Smooth muscle cell (in vitro differentiated cells): ENCODE measurements at regions not wholly inside any gene's neighbourhood (a gene's known extent, or its start where the extent isn't known, plus 50 kb on each side); places are given as distances from the start of the nearest gene placed in this dataset.

Experiments
- DNase-seq: peaks from one replicate; lab custom pipeline; 2025; ENCODE audit not compliant: unreplicated experiment; lab: John Stamatoyannopoulos, UW
- H2AFZ ChIP-seq: fragments of 200-600 bp; sonication (generic); 2 replicates; pipeline ENCODE4 v1.6.0; 2016; ENCODE audit warnings: antibody characterized with exemption, low read depth, mild to moderate bottlenecking
- H3F3A ChIP-seq: fragments of 200-600 bp; sonication (generic); 2 replicates; pipeline ENCODE4 v1.6.0; 2017; ENCODE audit warnings: antibody characterized with exemption, low read depth
- H3K27ac ChIP-seq: fragments of 200-600 bp; sonication (generic); 2 replicates; pipeline ENCODE4 v1.5.1; 2016; ENCODE audit warnings: low read depth, mild to moderate bottlenecking
- H3K27me3 ChIP-seq: fragments of 200-600 bp; sonication (generic); 2 replicates; pipeline ENCODE4 v1.6.1; 2016; ENCODE audit warnings: low read depth, mild to moderate bottlenecking
- H3K36me3 ChIP-seq: fragments of 200-600 bp; sonication (generic); 2 replicates; pipeline ENCODE4 v1.5.1; 2016; ENCODE audit warnings: low read depth
- H3K4me1 ChIP-seq: fragments of 200-600 bp; sonication (generic); 2 replicates; pipeline ENCODE4 v1.5.1; 2016; ENCODE audit warnings: low read depth
- H3K4me2 ChIP-seq: fragments of 200-600 bp; sonication (generic); 2 replicates; pipeline ENCODE4 v1.6.0; 2016; ENCODE audit warnings: mild to moderate bottlenecking
- H3K4me3 ChIP-seq: fragments of 200-600 bp; sonication (generic); 2 replicates; pipeline ENCODE4 v1.5.1; 2016; ENCODE audit warnings: mild to moderate bottlenecking
- H3K79me2 ChIP-seq: fragments of 200-600 bp; sonication (generic); 2 replicates; pipeline ENCODE4 v1.6.0; 2016; ENCODE audit warnings: low read depth, mild to moderate bottlenecking
- H3K9ac ChIP-seq: fragments of 200-600 bp; sonication (generic); 2 replicates; pipeline ENCODE4 v1.6.0; 2016; ENCODE audit warnings: low read depth
- H3K9me3 ChIP-seq: fragments of 200-600 bp; sonication (generic); replicated peaks from 2 replicates; pipeline ENCODE4 v1.5.1; 2016; ENCODE audit warnings: low read depth
- H4K20me1 ChIP-seq: fragments of 200-600 bp; sonication (generic); 2 replicates; pipeline ENCODE4 v1.6.0; 2016; ENCODE audit warnings: low read depth
- WGBS: methylation state at CpG from one replicate; pipeline ENCODE4 v1.1.7; 2016; ENCODE audit warnings: low lambda C conversion rate; 5-methylcytosine and 5-hydroxymethylcytosine counted together
- TF ChIP-seq, protein P1 (sequence below): fragments of 200-600 bp; sonication (generic); IDR thresholded peaks from 2 replicates; pipeline ENCODE4 v1.5.1; 2017; ENCODE audit warnings: borderline replicate concordance, mild to moderate bottlenecking, antibody characterized with exemption; ENCODE audit not compliant: insufficient read depth, poor library complexity, severe bottlenecking

- Histone ChIP-seq H3K27ac (no peak overlapping the region), H3K36me3 (no peaks in the 10 kb centered on the region), H3K9ac (no peak overlapping the region), H3F3A (no peaks in the 10 kb centered on the region), H3K9me3 (no peaks in the 10 kb centered on the region), H3K4me1 (peaks cover 7% of the 10 kb centered on the region), H3K79me2 (no peaks in the 10 kb centered on the region), H3K4me2 (no peak overlapping the region), H3K4me3 (no peak overlapping the region), H3K27me3 (peaks cover 8% of the 10 kb centered on the region), H2AFZ (no peak overlapping the region), H4K20me1 (no peaks in the 10 kb centered on the region)
- DNase-seq, result no peak
- TF ChIP-seq, protein P1, sequence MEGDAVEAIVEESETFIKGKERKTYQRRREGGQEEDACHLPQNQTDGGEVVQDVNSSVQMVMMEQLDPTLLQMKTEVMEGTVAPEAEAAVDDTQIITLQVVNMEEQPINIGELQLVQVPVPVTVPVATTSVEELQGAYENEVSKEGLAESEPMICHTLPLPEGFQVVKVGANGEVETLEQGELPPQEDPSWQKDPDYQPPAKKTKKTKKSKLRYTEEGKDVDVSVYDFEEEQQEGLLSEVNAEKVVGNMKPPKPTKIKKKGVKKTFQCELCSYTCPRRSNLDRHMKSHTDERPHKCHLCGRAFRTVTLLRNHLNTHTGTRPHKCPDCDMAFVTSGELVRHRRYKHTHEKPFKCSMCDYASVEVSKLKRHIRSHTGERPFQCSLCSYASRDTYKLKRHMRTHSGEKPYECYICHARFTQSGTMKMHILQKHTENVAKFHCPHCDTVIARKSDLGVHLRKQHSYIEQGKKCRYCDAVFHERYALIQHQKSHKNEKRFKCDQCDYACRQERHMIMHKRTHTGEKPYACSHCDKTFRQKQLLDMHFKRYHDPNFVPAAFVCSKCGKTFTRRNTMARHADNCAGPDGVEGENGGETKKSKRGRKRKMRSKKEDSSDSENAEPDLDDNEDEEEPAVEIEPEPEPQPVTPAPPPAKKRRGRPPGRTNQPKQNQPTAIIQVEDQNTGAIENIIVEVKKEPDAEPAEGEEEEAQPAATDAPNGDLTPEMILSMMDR, result no peak
- 84% methylated on average over 10 of the region's 10 CpGs for WGBS
These were observed 134.1 kb downstream of the WSCD1 start for GRCh38 chr17:6204203-6204722.

DNA sequence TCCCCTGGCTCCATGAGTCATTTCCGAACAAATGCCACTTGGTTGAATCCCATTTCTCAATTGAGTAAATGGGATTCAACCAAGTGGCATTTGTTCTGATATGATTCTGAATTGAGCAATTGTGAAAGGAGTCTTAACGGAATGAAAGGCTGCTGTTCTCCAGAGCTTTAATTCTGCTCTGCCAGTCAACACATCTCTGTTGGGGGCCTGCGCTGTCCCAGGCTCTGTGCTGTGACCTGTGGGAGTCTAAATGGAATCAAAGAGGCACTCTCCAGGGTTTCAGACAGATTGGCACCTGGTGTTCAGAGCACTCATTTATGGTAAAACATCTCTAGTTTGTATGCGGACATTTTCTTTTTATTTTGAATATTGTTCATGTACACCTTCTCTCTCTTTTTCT lies 126.2 kb downstream of the WSCD1 start:
- H3K79me2 ChIP-seq, result no peaks in the 10 kb centered on the region
- H3K27me3 ChIP-seq, result peaks cover 7% of the 10 kb centered on the region
- DNase-seq, result no peak
- TF ChIP-seq, protein P1, result no peak
- no peak overlapping the region for H3K4me3 ChIP-seq
- H3F3A ChIP-seq, result no peaks in the 10 kb centered on the region
- no peak overlapping the region for H3K27ac ChIP-seq
- no peaks in the 10 kb centered on the region for H3K4me1 ChIP-seq
- H3K36me3 ChIP-seq, result no peaks in the 10 kb centered on the region
- 77% methylated on average over 4 of the region's 4 CpGs for WGBS
- no peak overlapping the region for H2AFZ ChIP-seq
- H4K20me1 ChIP-seq, result no peaks in the 10 kb centered on the region
- no peak overlapping the region for H3K4me2 ChIP-seq
- H3K9ac ChIP-seq, result no peak overlapping the region
- no peaks in the 10 kb centered on the region for H3K9me3 ChIP-seq

- H3F3A ChIP-seq, result no peaks in the 10 kb centered on the region
- no peaks in the 10 kb centered on the region for H4K20me1 ChIP-seq
- H3K27ac ChIP-seq, result no peak overlapping the region
- no peak overlapping the region for H3K4me2 ChIP-seq
- TF ChIP-seq, protein P1, result no peak
- DNase-seq, result no peak
- 56% methylated on average over 1 of the region's 1 CpG for WGBS
- no peak overlapping the region for H2AFZ ChIP-seq
- no peaks in the 10 kb centered on the region for H3K79me2 ChIP-seq
- H3K36me3 ChIP-seq, result no peaks in the 10 kb centered on the region
- H3K4me1 ChIP-seq, result no peaks in the 10 kb centered on the region
- no peak overlapping the region for H3K4me3 ChIP-seq
- H3K9me3 ChIP-seq, result no peaks in the 10 kb centered on the region
- no peak overlapping the region for H3K9ac ChIP-seq
- peaks cover 7% of the 10 kb centered on the region for H3K27me3 ChIP-seq
These were observed 124.9 kb downstream of the WSCD1 start for GRCh38 chr17:6195123-6195522.
